Stomach (tissue), 8 donors: ENCODE measurements at regions not wholly inside any gene's neighbourhood (a gene's known extent, or its start where the extent isn't known, plus 50 kb on each side); places are given as distances from the start of the nearest gene placed in this dataset.
A peak's percentile ranks its signal among the peaks of the same experiment; 100 is the strongest.
"Not testable (repeated sequence)": the region's sequence is repeated elsewhere in the genome, so short reads cannot be mapped to it uniquely, and the experiment has no call there.

Experiments
- DNase-seq, 2 donors: peaks; one replicate each; pipeline versions ENCODE4 v3.0.0 to v3.0.0-alpha.2; 2013 to 2019
- H3K27ac ChIP-seq, 5 donors: fragments of 200-600 bp in 4 of 5; sonication (generic) in 4 of 5; one replicate each; pipeline ENCODE4 v1.5.1; 2013 to 2019; ENCODE audit warnings: mild to moderate bottlenecking in 1 of 5, moderate library complexity in 1 of 5
- H3K27me3 ChIP-seq, 3 donors: fragments of 200-600 bp; sonication (generic); one replicate each; pipeline ENCODE4 v1.5.1; 2017 to 2019; ENCODE audit warnings: mixed run types in 1 of 3
- H3K36me3 ChIP-seq, 4 donors: fragments of 200-600 bp; sonication (generic); 1 replicate in 3 of 4; 2 replicates in 1 of 4; pipeline ENCODE4 v1.5.1; 2016 to 2019
- H3K4me1 ChIP-seq, 4 donors: fragments of 200-600 bp; sonication (generic); one replicate each; pipeline ENCODE4 v1.5.1; 2016 to 2019
- H3K4me3 ChIP-seq, 4 donors: fragments of 200-600 bp; sonication (generic) in 3 of 4; one replicate each; pipeline ENCODE4 v1.5.1; 2016 to 2019; ENCODE audit warnings: mild to moderate bottlenecking in 1 of 4
- H3K9me3 ChIP-seq, 4 donors: fragments of 200-600 bp; sonication (generic); one replicate each; pipeline ENCODE4 v1.5.1; 2016 to 2019
- EP300 ChIP-seq: sonication (generic); formaldehyde crosslinking; IDR thresholded peaks from one replicate; pipeline ENCODE4 v1.6.1; 2017; ENCODE audit warnings: antibody characterized with exemption
- POLR2A ChIP-seq, 4 donors: fragments of 450-650 bp; IDR thresholded peaks; one replicate each; pipeline ENCODE4 v1.6.1; 2016; ENCODE audit warnings: antibody characterized with exemption in 4 of 4, control low read depth in 2 of 4, mild to moderate bottlenecking in 1 of 4, moderate library complexity in 1 of 4
- POLR2AphosphoS5 ChIP-seq, 3 donors: sonication (generic); formaldehyde crosslinking; IDR thresholded peaks; one replicate each; pipeline ENCODE4 v1.6.1; 2016; ENCODE audit warnings: antibody characterized with exemption in 3 of 3
- WGBS, 5 donors: extraction: QIAGEN DNeasy Blood & Tissue Kit in 3 of 5; methylation state at CpG; one replicate each; pipeline versions ENCODE4 v1.1.5 to v1.1.7; 2013 to 2018; 5-methylcytosine and 5-hydroxymethylcytosine counted together
- intact Hi-C: fragments of 100-400 bp; cut with DNase I; formaldehyde crosslinking; loops from one replicate; pipeline ENCODE4 v1.15.1; 2023; ENCODE audit warnings: low total_unique reads
- TF ChIP-seq, protein P1 (sequence below), 7 experiments: fragments of 450-650 bp in 4 of 7; fragments of 200-600 bp in 3 of 7; sonication (generic) in 3 of 7; IDR thresholded peaks; one replicate each; pipeline ENCODE4 v1.5.1; 2016 to 2019; ENCODE audit warnings: antibody characterized with exemption in 7 of 7, control low read depth in 2 of 7, mild to moderate bottlenecking in 1 of 7
- donor health status: healthy with polysubstance abuse.
- donor health status: Bipolar disorder and iron deficiency.
- donor health status: healthy.

DNA sequence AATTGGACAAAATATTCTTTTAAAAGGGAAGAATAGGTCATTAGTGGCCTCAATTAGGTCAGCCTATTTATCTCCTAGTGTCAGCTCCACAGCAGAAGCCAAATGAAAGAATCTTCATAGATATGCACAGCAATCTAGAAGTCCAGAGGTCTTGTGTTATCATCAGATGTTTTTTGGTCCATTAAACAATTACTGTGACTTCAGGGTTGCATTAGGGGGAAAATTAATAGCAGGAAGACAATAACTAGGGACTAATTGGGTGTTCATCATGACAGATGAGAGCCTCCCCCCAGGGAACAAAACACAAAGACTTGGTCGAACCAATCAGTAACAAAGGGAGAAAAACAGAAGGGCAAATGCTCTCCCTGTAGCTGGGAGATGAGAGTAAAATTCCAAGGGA lies 264.7 kb downstream of the PTH2R start:
- Histone ChIP-seq H3K4me1 (no peaks in the 10 kb centered on the region), H3K27me3 (no peaks in the 10 kb centered on the region), H3K9me3 (no peaks in the 10 kb centered on the region), H3K36me3 (no peaks in the 10 kb centered on the region), H3K4me3 (no peak overlapping the region), H3K27ac (no peak overlapping the region)
- TF ChIP-seq, protein P1, sequence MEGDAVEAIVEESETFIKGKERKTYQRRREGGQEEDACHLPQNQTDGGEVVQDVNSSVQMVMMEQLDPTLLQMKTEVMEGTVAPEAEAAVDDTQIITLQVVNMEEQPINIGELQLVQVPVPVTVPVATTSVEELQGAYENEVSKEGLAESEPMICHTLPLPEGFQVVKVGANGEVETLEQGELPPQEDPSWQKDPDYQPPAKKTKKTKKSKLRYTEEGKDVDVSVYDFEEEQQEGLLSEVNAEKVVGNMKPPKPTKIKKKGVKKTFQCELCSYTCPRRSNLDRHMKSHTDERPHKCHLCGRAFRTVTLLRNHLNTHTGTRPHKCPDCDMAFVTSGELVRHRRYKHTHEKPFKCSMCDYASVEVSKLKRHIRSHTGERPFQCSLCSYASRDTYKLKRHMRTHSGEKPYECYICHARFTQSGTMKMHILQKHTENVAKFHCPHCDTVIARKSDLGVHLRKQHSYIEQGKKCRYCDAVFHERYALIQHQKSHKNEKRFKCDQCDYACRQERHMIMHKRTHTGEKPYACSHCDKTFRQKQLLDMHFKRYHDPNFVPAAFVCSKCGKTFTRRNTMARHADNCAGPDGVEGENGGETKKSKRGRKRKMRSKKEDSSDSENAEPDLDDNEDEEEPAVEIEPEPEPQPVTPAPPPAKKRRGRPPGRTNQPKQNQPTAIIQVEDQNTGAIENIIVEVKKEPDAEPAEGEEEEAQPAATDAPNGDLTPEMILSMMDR (IDR thresholded peaks at IDR 0.05) = no peak
- TF ChIP-seq POLR2A (IDR thresholded peaks at IDR 0.05) = no peak
- no peak for TF ChIP-seq POLR2AphosphoS5 (IDR thresholded peaks at IDR 0.05)
- TF ChIP-seq EP300 = no peak
- peak in 1 of 2 donors; percentile 8 for DNase-seq
- intact Hi-C loops = no loop called here
- WGBS, 5 donors = 6 to 12% (median 9%) methylated on average over 1 of the region's 1 CpG

- H3K4me3 ChIP-seq = no peak overlapping the region
- no peaks in the 10 kb centered on the region for H3K36me3 ChIP-seq
- DNase-seq = no peak
- H3K27me3 ChIP-seq = no peaks in the 10 kb centered on the region
- H3K4me1 ChIP-seq = no peaks in the 10 kb centered on the region
- no peak overlapping the region for H3K27ac ChIP-seq
- intact Hi-C loops = no loop called here
- TF ChIP-seq, protein P1 (IDR thresholded peaks at IDR 0.05) = no peak
- WGBS, 5 donors = 56 to 63% (median 62%) methylated on average over 4 of the region's 4 CpGs
- H3K9me3 ChIP-seq = no peaks in the 10 kb centered on the region
These were observed 265.5 kb downstream of the PTH2R start for GRCh38 chr2:208671886-208672680.

DNA sequence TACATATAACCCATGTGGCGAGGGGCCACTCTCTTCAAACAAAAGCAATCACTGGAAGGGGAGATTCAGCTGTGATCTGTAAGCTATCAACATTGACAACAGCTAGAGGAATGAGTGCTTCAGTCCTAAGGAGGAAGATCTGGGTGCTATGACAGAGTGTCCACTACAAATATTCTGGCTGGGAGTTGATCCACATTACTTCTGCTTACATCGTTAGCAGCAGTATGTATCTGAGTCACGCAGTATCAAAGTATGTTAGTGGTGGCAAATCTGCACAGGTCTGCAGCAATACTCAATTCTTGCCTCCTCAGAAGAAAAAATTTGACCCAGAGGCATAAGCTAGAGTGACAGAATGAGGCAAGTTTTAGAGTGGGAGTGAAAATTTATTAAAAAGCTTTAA lies 267.0 kb downstream of the PTH2R start:
- WGBS, 5 donors = 83 to 91% (median 86%) methylated on average over 3 of the region's 3 CpGs
- no peaks in the 10 kb centered on the region for H3K27me3 ChIP-seq
- intact Hi-C loops = no loop called here
- DNase-seq = no peak
- no peaks in the 10 kb centered on the region for H3K4me1 ChIP-seq
- no peaks in the 10 kb centered on the region for H3K9me3 ChIP-seq
- H3K36me3 ChIP-seq = no peaks in the 10 kb centered on the region
- H3K27ac ChIP-seq = no peak overlapping the region
- no peak overlapping the region for H3K4me3 ChIP-seq
- TF ChIP-seq EP300 (no peak), POLR2A (IDR thresholded peaks at IDR 0.05) (no peak), POLR2AphosphoS5 (IDR thresholded peaks at IDR 0.05) (no peak)
- TF ChIP-seq, protein P1 (IDR thresholded peaks at IDR 0.05) = no peak

DNA sequence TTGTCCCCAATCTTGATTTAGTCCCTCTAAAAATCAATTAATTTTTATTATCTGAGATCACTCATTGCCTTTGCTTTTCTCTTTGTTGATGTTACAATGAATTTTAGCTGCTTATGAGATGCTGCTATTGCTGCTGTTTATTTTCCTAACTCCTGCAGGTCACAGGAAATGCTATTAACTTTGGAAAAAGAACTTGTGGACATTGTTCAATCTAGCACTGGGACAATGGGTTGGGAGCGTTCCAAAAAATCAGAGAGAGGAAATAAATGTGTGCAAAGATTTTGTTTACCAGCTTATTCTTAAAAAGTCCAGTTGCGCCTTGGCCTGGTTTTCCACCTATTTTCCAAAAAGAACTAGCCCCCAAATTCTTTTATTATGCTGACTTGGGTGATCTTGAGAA lies 268.3 kb downstream of the PTH2R start:
- Histone ChIP-seq H3K4me3 (no peak overlapping the region), H3K27ac (no peak overlapping the region), H3K27me3 (no peaks in the 10 kb centered on the region), H3K9me3 (no peaks in the 10 kb centered on the region), H3K4me1 (no peaks in the 10 kb centered on the region), H3K36me3 (no peaks in the 10 kb centered on the region)
- intact Hi-C loops = no loop called here
- TF ChIP-seq POLR2A (IDR thresholded peaks at IDR 0.05) = no peak
- TF ChIP-seq EP300 = no peak
- TF ChIP-seq, protein P1 (IDR thresholded peaks at IDR 0.05) = no peak
- TF ChIP-seq POLR2AphosphoS5 (IDR thresholded peaks at IDR 0.05) = no peak
- peak in 1 of 2 donors; percentile 5 for DNase-seq
- 65 to 79% (median 72%) methylated on average over 2 of the region's 2 CpGs for WGBS, 5 donors

- peaks cover 0 to 29% (median 20%) of the 10 kb centered on the region in 4 donors for H3K9me3 ChIP-seq
- 89 to 96% (median 94%) methylated on average over 9 to 13 of the region's 13 CpGs for WGBS, 5 donors
- intact Hi-C loops = not testable (repeated sequence)
These were observed 279.3 kb downstream of the PTH2R start for GRCh38 chr2:208685929-208686328.

More at GRCh38 chr2:208685929-208686328, 279.3 kb downstream of the PTH2R start:
- H3K27me3 ChIP-seq, H3K4me1 ChIP-seq, H3K36me3 ChIP-seq, DNase-seq, H3K4me3 ChIP-seq, H3K27ac ChIP-seq: not testable (repeated sequence)
